Suppressor macrophage treated with lipopolysaccharide for 1 hour (primary cell): ENCODE measurements at regions not wholly inside any gene's neighbourhood (a gene's known extent, or its start where the extent isn't known, plus 50 kb on each side); places are given as distances from the start of the nearest gene placed in this dataset.
"Not testable (repeated sequence)": the region's sequence is repeated elsewhere in the genome, so short reads cannot be mapped to it uniquely, and the experiment has no call there.

Experiments used
- DNase-seq, 3 donors: peaks; one replicate each; pipeline ENCODE4 v3.0.0-alpha.2; 2020 to 2022

DNA sequence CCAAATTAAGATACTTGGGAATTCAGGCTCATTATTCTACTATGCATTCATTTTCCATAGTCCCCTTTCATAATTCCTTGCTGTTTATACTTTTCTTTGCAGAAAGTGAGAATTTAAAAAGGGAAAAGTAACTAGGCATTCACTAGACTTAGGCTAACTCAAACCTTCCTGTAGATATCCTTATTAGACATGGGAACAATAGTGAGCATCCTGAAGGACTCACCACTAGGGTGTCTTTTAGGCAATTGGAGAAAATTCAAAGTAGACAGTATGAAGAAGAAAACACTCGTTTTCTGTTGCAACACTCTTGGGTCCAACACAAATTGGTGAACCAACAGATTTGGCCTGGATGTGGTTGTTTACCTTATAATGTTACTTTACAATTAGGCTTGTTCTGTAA is 213.2 kb upstream of the GRIN3A start:
- no peak for DNase-seq

DNA sequence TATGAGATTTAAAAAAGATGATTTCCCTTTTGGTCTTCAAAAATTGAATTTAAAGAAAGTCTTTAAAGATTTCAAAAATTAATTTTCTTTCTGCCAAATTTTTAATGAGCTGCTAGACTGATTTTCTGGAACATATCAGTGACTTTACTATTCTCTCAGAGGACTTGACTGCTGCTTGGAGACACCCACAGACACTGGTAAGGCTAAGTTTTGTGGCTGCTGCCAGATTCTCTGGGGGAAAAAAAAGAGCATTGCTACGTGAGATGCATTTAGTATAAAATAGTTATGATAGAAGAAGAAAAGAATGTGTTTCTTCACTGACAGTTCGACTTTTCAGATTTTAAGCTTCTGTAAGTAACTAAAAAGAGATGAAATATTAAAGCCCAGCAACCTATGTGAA is 193.3 kb upstream of the GRIN3A start:
- DNase-seq = no peak

DNA sequence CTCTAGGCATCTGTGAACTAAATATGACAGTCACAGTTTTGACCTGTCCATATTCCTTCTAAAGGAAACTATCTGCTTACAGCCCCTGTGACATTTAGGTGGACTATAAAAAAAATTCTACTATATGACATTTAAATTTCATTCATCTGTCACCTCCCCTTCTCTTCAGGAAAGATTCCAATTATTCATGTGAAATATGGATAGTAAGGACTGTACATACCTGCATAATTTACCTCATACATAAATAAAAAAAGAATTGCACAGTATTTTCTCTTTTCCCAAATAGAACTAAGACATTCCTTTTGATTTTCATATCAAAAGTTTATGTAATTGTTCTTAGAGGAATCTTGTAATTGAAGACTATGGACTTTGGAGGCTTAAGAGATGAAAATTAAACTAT is 192.3 kb upstream of the GRIN3A start:
- no peak for DNase-seq

- DNase-seq = no peak
These were observed 187.1 kb upstream of the GRIN3A start for GRCh38 chr9:101925498-101925897.

DNA sequence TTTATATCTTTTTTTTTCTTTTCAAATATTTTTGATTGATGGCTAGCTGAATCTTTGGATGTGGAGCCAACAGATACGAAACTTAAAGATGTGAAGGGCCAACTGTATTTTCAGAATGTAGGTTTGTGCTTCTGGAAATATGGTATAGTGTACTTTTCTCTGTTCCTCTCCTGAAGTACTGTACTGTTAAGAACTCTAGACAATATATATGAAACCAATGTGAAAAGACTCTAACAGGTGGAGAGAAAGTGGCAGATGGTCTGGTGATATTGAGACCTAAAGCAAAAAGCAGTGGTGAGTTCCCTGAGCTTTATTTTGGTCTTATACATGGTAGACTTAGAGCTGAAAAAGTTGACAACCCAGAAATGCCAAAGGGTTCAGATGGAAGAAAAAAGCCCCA is 185.0 kb upstream of the GRIN3A start:
- no peak for DNase-seq

DNA sequence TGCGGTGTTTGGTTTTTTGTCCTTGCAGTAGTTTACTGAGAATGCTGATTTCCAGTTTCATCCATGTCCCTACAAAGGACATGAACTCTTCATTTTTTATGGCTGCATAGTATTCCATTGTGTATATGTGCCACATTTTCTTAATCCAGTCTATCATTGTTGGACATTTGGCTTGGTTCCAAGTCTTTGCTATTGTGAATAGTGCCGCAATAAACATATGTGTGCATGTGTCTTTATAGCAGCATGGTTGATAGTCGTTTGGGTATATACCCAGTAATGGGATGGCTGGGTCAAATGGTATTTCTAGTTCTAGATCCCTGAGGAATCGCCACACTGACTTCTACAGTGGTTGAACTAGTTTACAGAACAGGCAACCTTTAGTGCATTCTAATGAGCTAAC is 178.5 kb upstream of the GRIN3A start:
- DNase-seq = not testable (repeated sequence)

GRCh38 chr9:101915482-101915881 is 177.0 kb upstream of the GRIN3A start:
- no peak for DNase-seq

DNA sequence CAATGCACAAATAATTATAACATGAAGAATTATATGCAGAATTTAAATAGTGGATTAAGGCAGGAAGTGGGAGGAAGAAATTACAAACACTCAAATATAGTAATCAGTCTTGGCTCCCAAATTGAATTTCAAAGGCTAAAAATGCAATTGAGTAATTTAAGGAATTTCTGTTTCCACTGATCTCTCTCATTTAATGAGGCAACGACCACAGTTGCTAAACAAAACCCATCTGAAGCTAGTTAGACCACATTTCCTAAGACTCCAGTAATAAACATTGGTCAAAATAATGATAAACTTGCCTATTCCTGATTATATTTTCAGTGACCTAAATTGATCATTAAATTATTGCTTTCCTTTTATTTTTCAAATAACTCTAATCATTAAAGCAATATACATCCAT is 174.3 kb upstream of the GRIN3A start:
- no peak for DNase-seq

GRCh38 chr9:101907466-101907865 is 169.0 kb upstream of the GRIN3A start:
- DNase-seq = no peak

- DNase-seq = no peak
These were observed 166.4 kb upstream of the GRIN3A start for GRCh38 chr9:101904845-101905244.

- DNase-seq = no peak
These were observed 163.6 kb upstream of the GRIN3A start for GRCh38 chr9:101902051-101902450.

DNA sequence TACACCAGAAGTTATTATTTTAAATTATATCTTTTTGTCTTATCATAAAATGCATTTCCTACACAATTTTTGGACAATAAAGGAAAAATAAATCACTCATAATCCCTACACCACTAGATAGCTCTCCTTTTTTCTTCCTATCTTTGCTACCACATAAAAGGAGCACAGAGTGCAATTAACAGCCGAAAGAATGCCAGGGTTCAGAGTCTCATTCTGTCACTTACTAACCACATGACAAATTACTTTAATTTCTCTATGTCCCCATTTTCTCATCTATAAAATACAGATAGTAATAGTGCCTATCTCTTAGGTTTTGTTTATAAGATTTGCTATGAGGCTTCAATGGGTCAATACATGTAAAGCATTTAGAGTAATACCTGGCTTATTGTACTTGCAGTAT is 158.7 kb upstream of the GRIN3A start:
- no peak for DNase-seq

- DNase-seq = no peak
These were observed 155.5 kb upstream of the GRIN3A start for GRCh38 chr9:101893661-101894646.

DNA sequence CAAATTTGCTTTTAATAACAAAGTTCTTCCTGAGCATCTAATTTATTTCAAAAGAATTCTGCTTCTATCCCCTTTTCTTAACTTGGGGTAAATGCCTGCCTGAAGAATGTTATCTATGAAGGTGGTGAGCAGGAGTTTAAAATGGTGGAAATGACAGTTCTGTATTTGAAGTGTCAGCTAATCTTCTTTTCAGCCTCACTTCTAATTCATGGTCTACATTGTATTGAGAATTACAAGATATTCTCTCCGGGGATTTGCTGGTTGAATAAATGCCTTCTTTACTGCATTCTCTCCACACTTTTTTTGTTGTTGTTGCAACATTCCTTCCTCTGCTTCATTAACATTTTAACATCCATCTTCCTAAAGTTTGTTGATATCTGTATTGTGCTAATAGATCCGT is 143.1 kb upstream of the GRIN3A start:
- no peak for DNase-seq

GRCh38 chr9:101880846-101881245 is 142.4 kb upstream of the GRIN3A start:
- DNase-seq = no peak

- no peak for DNase-seq
These were observed 140.3 kb upstream of the GRIN3A start for GRCh38 chr9:101878734-101879133.

GRCh38 chr9:101877439-101877838 is 139.0 kb upstream of the GRIN3A start:
- DNase-seq = no peak

DNA sequence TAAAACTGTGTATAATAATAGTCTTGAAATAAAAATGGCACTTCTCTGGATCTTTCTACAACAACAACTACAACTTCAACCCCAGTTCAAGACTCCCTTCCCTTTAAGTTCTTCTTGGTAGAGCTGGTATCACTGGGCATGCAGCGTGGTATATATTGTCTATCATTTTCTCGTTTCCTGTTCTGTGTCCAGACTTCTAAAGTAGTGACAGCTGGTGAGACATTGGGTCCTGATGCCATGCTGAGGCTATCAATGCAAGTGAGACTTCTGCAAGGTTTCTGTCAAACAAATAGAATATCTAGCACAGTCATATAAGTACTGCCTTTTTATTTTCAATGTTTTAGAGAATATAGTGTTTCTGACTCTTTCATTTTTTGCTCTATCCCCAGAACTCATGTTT is 123.0 kb upstream of the GRIN3A start:
- no peak for DNase-seq

GRCh38 chr9:101860920-101861319 is 122.5 kb upstream of the GRIN3A start:
- DNase-seq = no peak

GRCh38 chr9:101859620-101860019 is 121.2 kb upstream of the GRIN3A start:
- DNase-seq = no peak

- DNase-seq = no peak
These were observed 119.6 kb upstream of the GRIN3A start for GRCh38 chr9:101858026-101858425.

GRCh38 chr9:101849102-101849707 is 110.8 kb upstream of the GRIN3A start:
- no peak for DNase-seq

DNA sequence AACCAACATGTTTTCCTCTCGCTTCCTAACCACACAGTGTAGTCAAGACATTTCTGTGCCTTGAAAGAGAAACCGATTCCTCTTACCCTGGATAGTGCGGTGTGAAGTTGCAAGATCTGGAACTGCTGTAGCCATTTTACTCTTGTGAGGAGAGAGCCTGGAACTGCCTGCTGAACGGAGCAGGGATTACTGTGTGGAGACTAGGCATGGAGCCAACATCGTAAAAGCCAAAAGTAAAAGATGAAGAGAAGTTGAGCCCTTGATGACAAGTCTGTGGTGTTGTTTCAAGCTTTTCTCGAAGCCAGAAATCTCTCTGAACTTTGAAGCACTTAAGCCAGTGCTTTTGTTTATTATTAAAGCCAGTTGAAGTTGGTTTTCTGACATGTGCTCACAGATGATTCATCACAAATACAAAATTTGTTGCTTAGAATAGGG is 110.1 kb upstream of the GRIN3A start:
- DNase-seq = no peak

DNA sequence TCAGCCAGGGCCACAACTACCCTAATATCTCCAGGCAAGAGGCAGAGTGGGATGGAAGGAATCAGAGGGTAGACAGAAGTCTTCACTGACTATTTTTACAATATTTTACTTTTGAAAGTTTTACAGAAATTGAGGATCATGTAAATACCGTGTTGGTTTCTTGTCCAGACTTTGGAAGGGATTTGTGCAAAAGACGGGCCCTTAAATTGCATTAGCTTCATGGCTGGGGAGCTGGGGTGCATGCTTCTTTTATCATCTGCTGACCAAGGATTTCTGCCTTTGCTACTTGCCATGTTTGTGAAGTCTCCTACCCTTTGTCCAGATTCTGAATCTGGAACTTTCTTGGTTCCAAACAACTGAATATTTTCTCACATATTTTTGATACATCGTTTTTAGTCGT is 107.7 kb upstream of the GRIN3A start:
- DNase-seq = no peak
